Neuronal stem cell (in vitro differentiated cells): ENCODE measurements at regions not wholly inside any gene's neighbourhood (a gene's known extent, or its start where the extent isn't known, plus 50 kb on each side); places are given as distances from the start of the nearest gene placed in this dataset.

Experiments
- DNase-seq: peaks from one replicate; pipeline ENCODE4 v3.0.0-alpha.2; 2013; ENCODE audit warnings: low spot score
- H2AFZ ChIP-seq: one replicate; pipeline ENCODE4 v1.6.1; 2013; ENCODE audit warnings: mild to moderate bottlenecking, low read length, inconsistent platforms
- H2AK5ac ChIP-seq: 2 replicates; pipeline ENCODE4 v1.6.1; 2013; ENCODE audit warnings: low read depth, mild to moderate bottlenecking, inconsistent platforms, low read length, moderate library complexity, mixed read lengths
- H2BK120ac ChIP-seq: 2 replicates; pipeline ENCODE4 v1.6.1; 2013; ENCODE audit warnings: low read depth, mild to moderate bottlenecking, inconsistent platforms, low read length, moderate library complexity, mixed read lengths
- H2BK12ac ChIP-seq: one replicate; pipeline ENCODE4 v1.6.1; 2013; ENCODE audit warnings: low read length, inconsistent platforms
- H2BK15ac ChIP-seq: 2 replicates; pipeline ENCODE4 v1.6.1; 2013; ENCODE audit warnings: mild to moderate bottlenecking, low read length, inconsistent platforms, mixed read lengths
- H2BK5ac ChIP-seq: one replicate; pipeline ENCODE4 v1.6.1; 2013; ENCODE audit warnings: inconsistent platforms, mild to moderate bottlenecking, low read length, moderate library complexity
- H3K14ac ChIP-seq: one replicate; pipeline ENCODE4 v1.6.1; 2013; ENCODE audit warnings: low read length, inconsistent platforms
- H3K18ac ChIP-seq: 2 replicates; pipeline ENCODE4 v1.6.1; 2013; ENCODE audit warnings: low read length, inconsistent platforms
- H3K23ac ChIP-seq: 2 replicates; pipeline ENCODE4 v1.6.1; 2013; ENCODE audit warnings: low read depth, mild to moderate bottlenecking, mixed read lengths, low read length, inconsistent platforms; ENCODE audit not compliant: poor library complexity
- H3K27ac ChIP-seq: replicated peaks from 3 replicates; pipeline ENCODE4 v1.5.1; 2013; ENCODE audit warnings: low read length, inconsistent platforms
- H3K27me3 ChIP-seq, 3 experiments: 2 replicates each; pipeline ENCODE4 v1.6.1; 2013; ENCODE audit warnings: low read length in 3 of 3, mild to moderate bottlenecking in 2 of 3, inconsistent platforms in 1 of 3, low read depth in 1 of 3, mixed read lengths in 1 of 3, moderate library complexity in 1 of 3; ENCODE audit not compliant: control insufficient read depth in 3 of 3, insufficient read depth in 3 of 3
- H3K36me3 ChIP-seq, 2 donors: replicated peaks in 1 of 2; 2 replicates each; pipeline ENCODE4 v1.6.1; 2013; ENCODE audit warnings: low read length in 2 of 2; ENCODE audit not compliant: control insufficient read depth in 2 of 2, insufficient read depth in 2 of 2
- H3K4ac ChIP-seq: 2 replicates; pipeline ENCODE4 v1.6.1; 2013; ENCODE audit warnings: inconsistent platforms, mild to moderate bottlenecking, low read length, moderate library complexity
- H3K4me1 ChIP-seq, 2 donors: 1 replicate in 1 of 2; 2 replicates in 1 of 2; pipeline ENCODE4 v1.6.1; 2013; ENCODE audit warnings: low read length in 2 of 2, low read depth in 1 of 2; ENCODE audit not compliant: control insufficient read depth in 2 of 2, insufficient read depth in 1 of 2
- H3K4me2 ChIP-seq: one replicate; pipeline ENCODE4 v1.6.1; 2013; ENCODE audit warnings: mild to moderate bottlenecking, low read length, inconsistent platforms; ENCODE audit not compliant: insufficient read depth, poor library complexity, severe bottlenecking
- H3K4me3 ChIP-seq, 2 donors: 2 replicates each; pipeline ENCODE4 v1.5.1; 2013; ENCODE audit warnings: low read length in 2 of 2, mild to moderate bottlenecking in 2 of 2, inconsistent platforms in 1 of 2, moderate library complexity in 1 of 2
- H3K79me1 ChIP-seq: one replicate; pipeline ENCODE4 v1.6.1; 2013; ENCODE audit warnings: low read depth, mild to moderate bottlenecking, inconsistent platforms, low read length, moderate library complexity
- H3K9ac ChIP-seq: one replicate; pipeline ENCODE4 v1.6.1; 2013; ENCODE audit warnings: mild to moderate bottlenecking, low read depth, low read length, inconsistent platforms; ENCODE audit not compliant: poor library complexity
- H3K9me3 ChIP-seq, 2 donors: replicated peaks in 1 of 2; 2 replicates each; pipeline versions ENCODE3 to v1.6.1; 2013; ENCODE audit warnings: low read length in 2 of 2, mild to moderate bottlenecking in 2 of 2, inconsistent platforms in 1 of 2, low read depth in 1 of 2, mixed read lengths in 1 of 2, moderate library complexity in 1 of 2; ENCODE audit not compliant: control insufficient read depth in 2 of 2, insufficient read depth in 1 of 2
- H4K8ac ChIP-seq: one replicate; pipeline ENCODE4 v1.6.1; 2013; ENCODE audit warnings: low read depth, mild to moderate bottlenecking, inconsistent platforms, low read length, moderate library complexity
- H4K91ac ChIP-seq: one replicate; pipeline ENCODE4 v1.6.1; 2013; ENCODE audit warnings: low read length, low read depth, mild to moderate bottlenecking, inconsistent platforms; ENCODE audit not compliant: poor library complexity
- WGBS, 2 donors: extraction: QIAGEN DNeasy Blood & Tissue Kit; methylation state at CpG; one replicate each; pipeline ENCODE4 v1.1.7; 2013; ENCODE audit warnings: missing lambda C conversion rate in 2 of 2, mixed read lengths in 1 of 2; ENCODE audit not compliant: insufficient read length in 2 of 2, insufficient replicate concordance in 1 of 2; ENCODE audit errors: extremely low coverage in 2 of 2; 5-methylcytosine and 5-hydroxymethylcytosine counted together

DNA sequence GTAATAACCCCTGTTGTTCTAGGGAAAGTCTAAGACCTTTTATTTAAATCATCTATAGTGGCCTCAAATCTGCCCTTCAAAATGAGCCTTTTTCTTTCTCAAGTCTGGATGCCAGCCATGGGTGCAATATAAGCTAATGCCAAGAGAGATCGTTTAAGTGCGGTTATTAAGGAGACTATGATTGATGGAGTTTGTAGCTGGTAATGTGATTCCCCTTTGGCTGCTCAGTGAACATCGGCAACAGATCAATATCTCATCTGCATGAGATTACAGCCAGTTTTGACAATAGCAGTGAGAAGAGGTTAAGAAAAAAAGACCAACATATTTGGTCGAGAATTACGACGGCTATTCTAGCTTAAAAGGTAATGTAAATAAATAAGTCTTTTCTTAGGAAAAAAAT, 1049.4 kb upstream of the NUDT12 start:
- Histone ChIP-seq H2AK5ac (no peak overlapping the region), H3K9me3 (no peaks in the 10 kb centered on the region), H3K36me3 (no peaks in the 10 kb centered on the region), H3K4ac (no peak overlapping the region), H3K4me3 (no peak overlapping the region), H3K4me2 (no peak overlapping the region), H2BK120ac (no peak overlapping the region), H3K27me3 (no peaks in the 10 kb centered on the region), H4K8ac (no peak overlapping the region), H3K27ac (no peak overlapping the region), H3K14ac (no peak overlapping the region), H3K23ac (no peak overlapping the region), H3K4me1 (no peaks in the 10 kb centered on the region), H2BK15ac (no peak overlapping the region), H4K91ac (no peak overlapping the region), H2BK12ac (no peak overlapping the region), H3K18ac (no peak overlapping the region), H2AFZ (no peak overlapping the region), H3K79me1 (no peaks in the 10 kb centered on the region), H2BK5ac (no peak overlapping the region), H3K9ac (no peak overlapping the region)
- DNase-seq: no peak
- WGBS, 2 donors: no CpG with 5 or more reads among the region's 6 CpGs

DNA sequence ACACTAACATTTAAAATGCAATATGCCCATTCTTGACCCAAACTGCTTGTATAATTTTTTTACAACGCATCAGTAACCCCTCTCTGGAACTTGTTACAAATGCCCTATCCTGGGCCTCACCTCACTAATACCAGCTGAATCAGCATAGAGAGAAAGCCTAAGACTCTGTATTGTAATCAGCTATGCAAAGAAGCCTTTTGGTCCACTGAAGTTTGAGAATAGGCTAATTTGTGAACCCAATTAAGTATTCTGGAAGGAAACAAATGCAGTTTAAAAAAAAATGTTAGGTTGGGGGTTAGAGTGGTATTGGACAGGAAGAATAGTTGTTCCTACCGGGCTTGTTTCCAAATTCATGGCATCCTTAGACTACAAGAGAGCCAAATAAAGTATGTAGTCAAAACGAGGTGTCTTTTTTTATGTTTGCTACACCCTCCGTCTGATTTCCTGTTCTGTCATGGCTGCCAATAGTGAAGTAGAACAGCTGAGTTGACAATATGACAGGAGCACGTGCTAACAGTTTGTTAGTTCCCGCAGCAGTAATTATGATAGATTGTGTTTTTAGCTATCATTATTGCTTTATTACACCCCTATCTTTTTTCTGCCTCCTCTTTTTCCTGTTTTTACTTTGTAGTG, 1048.7 kb upstream of the NUDT12 start:
- WGBS, 2 donors: no CpG with 5 or more reads among the region's 6 CpGs

DNA sequence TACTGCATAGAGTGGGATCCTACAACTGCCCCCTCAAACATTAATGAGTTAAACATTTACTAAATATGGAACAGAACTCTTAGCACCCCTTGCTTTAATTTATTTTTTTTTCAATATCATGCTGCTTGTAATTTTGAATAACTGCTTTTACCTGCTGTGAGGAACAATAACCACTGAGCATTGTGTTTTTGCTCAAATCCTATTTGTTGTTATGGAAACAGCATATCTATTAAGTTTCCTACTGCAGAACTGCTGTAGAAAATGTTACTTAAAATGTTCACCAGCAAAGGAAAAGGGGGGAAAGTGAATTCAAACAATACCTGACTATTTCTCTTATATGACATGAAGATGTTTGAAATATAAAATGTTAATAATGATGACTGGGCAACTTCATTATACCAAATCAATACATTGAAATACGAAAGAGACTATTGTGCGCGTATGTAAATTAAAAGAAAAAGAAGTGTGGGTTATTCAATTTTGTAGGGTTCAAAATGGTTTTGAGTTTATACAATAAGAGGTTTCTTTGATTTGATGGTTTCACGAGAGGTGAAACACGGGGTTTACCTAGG, 1043.8 kb upstream of the NUDT12 start:
- no peak for DNase-seq
- Histone ChIP-seq H3K36me3 (no peaks in the 10 kb centered on the region), H3K18ac (no peak overlapping the region), H3K4ac (no peak overlapping the region), H3K4me1 (no peaks in the 10 kb centered on the region), H3K14ac (no peak overlapping the region), H4K91ac (no peak overlapping the region), H4K8ac (no peak overlapping the region), H3K27ac (no peak overlapping the region), H3K23ac (no peak overlapping the region), H2AFZ (no peak overlapping the region), H3K9me3 (peaks cover 0 to 3% of the 10 kb centered on the region in 2 donors), H3K27me3 (no peaks in the 10 kb centered on the region), H2BK12ac (no peak overlapping the region), H3K79me1 (no peaks in the 10 kb centered on the region), H3K4me2 (no peak overlapping the region), H2BK120ac (no peak overlapping the region), H2AK5ac (no peak overlapping the region), H3K4me3 (no peak overlapping the region), H2BK5ac (no peak overlapping the region), H3K9ac (no peak overlapping the region), H2BK15ac (no peak overlapping the region)
- 100% methylated on average over 2 of the region's 5 CpGs; no CpG with 5 or more reads in 1 of the 2 donors for WGBS, 2 donors

More for the DNA sequence above, 1048.7 kb upstream of the NUDT12 start:
- H3K36me3 ChIP-seq: no peaks in the 10 kb centered on the region
- no peak overlapping the region for H3K18ac ChIP-seq
- no peak overlapping the region for H3K9ac ChIP-seq
- no peak overlapping the region for H4K91ac ChIP-seq
- H3K4me3 ChIP-seq: no peak overlapping the region
- no peak overlapping the region for H2BK5ac ChIP-seq
- H3K4me2 ChIP-seq: no peak overlapping the region
- H2AK5ac ChIP-seq: no peak overlapping the region
- no peak overlapping the region for H3K23ac ChIP-seq
- no peak overlapping the region for H2BK15ac ChIP-seq
- H3K14ac ChIP-seq: no peak overlapping the region
- H4K8ac ChIP-seq: no peak overlapping the region
- H3K4ac ChIP-seq: no peak overlapping the region
- peak; percentile 32 for DNase-seq
- H3K9me3 ChIP-seq: no peaks in the 10 kb centered on the region
- no peaks in the 10 kb centered on the region for H3K79me1 ChIP-seq
- H2AFZ ChIP-seq: peak overlapping the region; percentile 9
- H2BK120ac ChIP-seq: no peak overlapping the region
- no peak overlapping the region for H2BK12ac ChIP-seq
- no peak overlapping the region for H3K27ac ChIP-seq
- H3K27me3 ChIP-seq: no peaks in the 10 kb centered on the region
- no peaks in the 10 kb centered on the region for H3K4me1 ChIP-seq

DNA sequence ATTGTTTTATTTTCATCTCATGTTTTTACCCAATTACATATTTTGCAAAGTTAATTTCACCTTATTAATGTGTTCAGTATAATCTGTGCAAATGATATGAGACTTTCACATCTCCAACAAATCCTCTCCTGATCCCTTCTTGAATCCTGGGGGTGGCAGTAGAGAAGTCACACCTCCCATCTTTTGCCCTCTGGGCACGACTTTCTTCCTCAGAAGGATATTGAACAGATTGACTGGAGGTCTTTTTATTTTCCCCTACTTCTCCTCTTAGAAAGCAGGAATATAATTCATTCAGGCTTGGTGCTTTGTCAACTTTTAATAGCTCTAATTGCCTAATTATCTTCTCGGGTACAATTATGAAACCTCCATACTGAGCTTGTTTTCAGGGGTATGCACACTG, 1037.1 kb upstream of the NUDT12 start:
- H3K4me1 ChIP-seq: no peaks in the 10 kb centered on the region
- H3K14ac ChIP-seq: no peak overlapping the region
- H2BK15ac ChIP-seq: no peak overlapping the region
- no peak for DNase-seq
- H3K4ac ChIP-seq: no peak overlapping the region
- no peak overlapping the region for H4K91ac ChIP-seq
- H4K8ac ChIP-seq: no peak overlapping the region
- no peak overlapping the region for H2BK5ac ChIP-seq
- H3K79me1 ChIP-seq: no peaks in the 10 kb centered on the region
- H3K4me2 ChIP-seq: no peak overlapping the region
- H3K27ac ChIP-seq: no peak overlapping the region
- no peak overlapping the region for H3K9ac ChIP-seq
- H3K9me3 ChIP-seq: peaks cover 0 to 7% of the 10 kb centered on the region in 2 donors
- H2BK12ac ChIP-seq: no peak overlapping the region
- H3K23ac ChIP-seq: no peak overlapping the region
- H3K4me3 ChIP-seq: no peak overlapping the region
- H2AFZ ChIP-seq: no peak overlapping the region
- no peak overlapping the region for H2AK5ac ChIP-seq
- no peaks in the 10 kb centered on the region for H3K36me3 ChIP-seq
- no peak overlapping the region for H2BK120ac ChIP-seq
- no CpG with 5 or more reads among the region's 2 CpGs for WGBS, 2 donors
- no peak overlapping the region for H3K18ac ChIP-seq
- no peaks in the 10 kb centered on the region for H3K27me3 ChIP-seq
